ENCODE measurements at regions not wholly inside any gene's neighbourhood (a gene's known extent, or its start where the extent isn't known, plus 50 kb on each side); places are given as distances from the start of the nearest gene placed in this dataset.

GRCh38 chr15:66838671-66839239, 136.7 kb downstream of the SMAD6 start:
- no peak for FAIRE-seq
- Histone ChIP-seq H3K9me3 (ENCODE audit: control insufficient read depth in 2 of 3, insufficient read depth in 1 of 3, low read length in 3 of 3) (no peaks in the 10 kb centered on the region), H3K27ac (ENCODE audit: low read depth in 2 of 2, low read length in 2 of 2) (no peak overlapping the region), H3K9ac (ENCODE audit: low read length in 3 of 3) (no peak overlapping the region), H3K36me3 (ENCODE audit: control insufficient read depth in 2 of 3, insufficient read depth in 3 of 3, low read length in 3 of 3) (no peaks in the 10 kb centered on the region), H3K4me1 (ENCODE audit: control insufficient read depth in 2 of 3, insufficient read depth in 2 of 3, low read depth in 1 of 3, low read length in 3 of 3) (peaks cover 10 to 24% (median 15%) of the 10 kb centered on the region in 3 donors), H3K4me3 (ENCODE audit: low read length in 3 of 3) (no peak overlapping the region), H3K27me3 (ENCODE audit: control insufficient read depth, insufficient read depth, low read length) (no peaks in the 10 kb centered on the region)
- intact Hi-C loops (cut with DNase I): no loop called here
- DNase-seq: peak in 1 of 5 donors; percentile 67
- TF ChIP-seq CTCF (IDR thresholded peaks at IDR 0.05; ENCODE audit: borderline replicate concordance, extremely low read depth, insufficient read depth): peak; percentile 31

GRCh38 chr15:66839506-66840112, 137.6 kb downstream of the SMAD6 start:
- no peaks in the 10 kb centered on the region for H3K27me3 ChIP-seq (ENCODE audit: control insufficient read depth, insufficient read depth, low read length)
- no peak for TF ChIP-seq CTCF (IDR thresholded peaks at IDR 0.05; ENCODE audit: borderline replicate concordance, extremely low read depth, insufficient read depth)
- peaks cover 10 to 22% (median 15%) of the 10 kb centered on the region in 3 donors for H3K4me1 ChIP-seq (ENCODE audit: control insufficient read depth in 2 of 3, insufficient read depth in 2 of 3, low read depth in 1 of 3, low read length in 3 of 3)
- H3K36me3 ChIP-seq (ENCODE audit: control insufficient read depth in 2 of 3, insufficient read depth in 3 of 3, low read length in 3 of 3): no peaks in the 10 kb centered on the region
- FAIRE-seq (no peak), DNase-seq (peak in 1 of 5 donors; percentile 29)
- no peaks in the 10 kb centered on the region for H3K9me3 ChIP-seq (ENCODE audit: control insufficient read depth in 2 of 3, insufficient read depth in 1 of 3, low read length in 3 of 3)
- H3K4me3 ChIP-seq (ENCODE audit: low read length in 3 of 3): no peak overlapping the region
- intact Hi-C loops (cut with DNase I): loop anchor here (10.0 kb wide), 1 partner anchor 45 kb away; no protein-coding TSS in a partner anchor
- H3K9ac ChIP-seq (ENCODE audit: low read length in 3 of 3): no peak overlapping the region
- H3K27ac ChIP-seq (ENCODE audit: low read depth in 2 of 2, low read length in 2 of 2): no peak overlapping the region

GRCh38 chr15:66840615-66841390, 138.8 kb downstream of the SMAD6 start:
- H3K4me1 ChIP-seq (ENCODE audit: control insufficient read depth in 2 of 3, insufficient read depth in 2 of 3, low read depth in 1 of 3, low read length in 3 of 3): peaks cover 10 to 19% (median 15%) of the 10 kb centered on the region in 3 donors
- FAIRE-seq: no peak

More at GRCh38 chr15:66840615-66841390, 138.8 kb downstream of the SMAD6 start:
- H3K9me3 ChIP-seq (ENCODE audit: control insufficient read depth in 2 of 3, insufficient read depth in 1 of 3, low read length in 3 of 3): no peaks in the 10 kb centered on the region
- intact Hi-C loops (cut with DNase I): loop anchor here (10.0 kb wide), 1 partner anchor 46 kb away; no protein-coding TSS in a partner anchor
- no peak for TF ChIP-seq CTCF (IDR thresholded peaks at IDR 0.05; ENCODE audit: borderline replicate concordance, extremely low read depth, insufficient read depth)
- no peak overlapping the region for H3K4me3 ChIP-seq (ENCODE audit: low read length in 3 of 3)
- DNase-seq: no peak
- no peaks in the 10 kb centered on the region for H3K36me3 ChIP-seq (ENCODE audit: control insufficient read depth in 2 of 3, insufficient read depth in 3 of 3, low read length in 3 of 3)
- no peaks in the 10 kb centered on the region for H3K27me3 ChIP-seq (ENCODE audit: control insufficient read depth, insufficient read depth, low read length)
- no peak overlapping the region for H3K9ac ChIP-seq (ENCODE audit: low read length in 3 of 3)
- peak overlapping the region in 1 of 2 donors; percentile 93 for H3K27ac ChIP-seq (ENCODE audit: low read depth in 2 of 2, low read length in 2 of 2)
